ENCODE measurements at regions not wholly inside any gene's neighbourhood (a gene's known extent, or its start where the extent isn't known, plus 50 kb on each side); places are given as distances from the start of the nearest gene placed in this dataset.

GRCh38 chr4:56128213-56128612 lies 179.5 kb downstream of the CEP135 start:
- H4K20me1 ChIP-seq (replicated peaks in 1 of 2; ENCODE audit: control insufficient read depth in 1 of 2, insufficient read depth in 2 of 2, low read length in 2 of 2), result no peaks in the 10 kb centered on the region
- peaks cover 0 to 5% (median 1%) of the 10 kb centered on the region in 4 experiments; a peak in 2 of 7 replicates for H3K4me1 ChIP-seq (replicated peaks in 1 of 4; ENCODE audit: control insufficient read depth in 3 of 4, insufficient read depth in 4 of 4, low read length in 3 of 4)
- H2AK5ac ChIP-seq (ENCODE audit: low read depth, low read length), result no peak overlapping the region
- H3K27ac ChIP-seq (ENCODE audit: low read depth, low read length), result no peak overlapping the region
- H2AFZ ChIP-seq (ENCODE audit: low read length), result no peak overlapping the region
- no peak overlapping the region for H2BK5ac ChIP-seq (ENCODE audit: low read depth, low read length)
- no peaks in the 10 kb centered on the region for H3K27me3 ChIP-seq (replicated peaks in 1 of 4; ENCODE audit: control insufficient read depth in 3 of 4, extremely low read depth in 1 of 4, insufficient read depth in 3 of 4, low read length in 3 of 4)
- no peak overlapping the region for H2BK120ac ChIP-seq (replicated peaks; ENCODE audit: low read depth, low read length)
- H3K4me3 ChIP-seq (ENCODE audit: extremely low read depth in 1 of 4, insufficient read depth in 2 of 4, low read depth in 3 of 4, low read length in 4 of 4), result no peak overlapping the region
- H3K79me2 ChIP-seq (ENCODE audit: control insufficient read depth in 1 of 2, insufficient read depth in 2 of 2, low read length in 2 of 2), result peaks cover 0 to 2% of the 10 kb centered on the region in 2 experiments; a peak in 1 of 4 replicates
- CTCF ChIA-PET (ENCODE audit: partially characterized antibody), result interaction anchor here (0.5 to 2.4 kb wide), 5 partner anchors 9 to 1165 kb away, joined by 3 to 9 read pairs (median 7); no protein-coding TSS in a partner anchor
- no peak overlapping the region for H3K9ac ChIP-seq (replicated peaks in 1 of 4; ENCODE audit: extremely low read depth in 1 of 4, low read depth in 3 of 4, low read length in 3 of 4)
- 87% methylated on average over 2 of the region's 2 CpGs; no CpG with 5 or more reads in 1 of the 2 experiments for WGBS, 2 experiments (ENCODE audit: extremely low coverage in 1 of 2, insufficient coverage in 1 of 2, insufficient read length in 1 of 2, insufficient replicate concordance in 2 of 2, low coverage in 1 of 2, low lambda C conversion rate in 2 of 2, missing lambda C conversion rate in 1 of 2)
- H3K23ac ChIP-seq (ENCODE audit: insufficient read length), result no peak overlapping the region
- no peak overlapping the region for H3K4ac ChIP-seq (replicated peaks; ENCODE audit: insufficient read length, low read depth, low read length)
- H2BK15ac ChIP-seq (ENCODE audit: low read length), result no peak overlapping the region
- no peak overlapping the region for H3K18ac ChIP-seq (ENCODE audit: extremely low read depth, low read length)
- no peaks in the 10 kb centered on the region for H3K36me3 ChIP-seq (ENCODE audit: control insufficient read depth in 2 of 4, insufficient read depth in 4 of 4, low read length in 3 of 4)
- TF ChIP-seq CBX8 (IDR thresholded peaks at IDR 0.05; ENCODE audit: borderline replicate concordance, low read depth, low read length) (no peak), TBP (IDR thresholded peaks at IDR 0.05; ENCODE audit: low read depth, low read length) (no peak), E2F6 (IDR thresholded peaks at IDR 0.05) (no peak), SP4 (IDR thresholded peaks at IDR 0.05; ENCODE audit: low read length) (no peak), JUN (IDR thresholded peaks at IDR 0.05; ENCODE audit: low read depth, low read length) (no peak), BACH1 (IDR thresholded peaks at IDR 0.05; ENCODE audit: low read length) (no peak), SIX5 (IDR thresholded peaks at IDR 0.05; ENCODE audit: low read depth, low read length) (no peak), EZH2 (IDR thresholded peaks at IDR 0.05; ENCODE audit: low read depth, low read length, severe bottlenecking) (no peak)
- no peak overlapping the region for H4K5ac ChIP-seq (ENCODE audit: insufficient read length, low read depth, low read length)
- DNase-seq (ENCODE audit: low read depth in 1 of 2, low spot score in 2 of 2), result no peak
- no peaks in the 10 kb centered on the region for H3K23me2 ChIP-seq (ENCODE audit: low read depth, low read length)
- no peak overlapping the region for H2BK12ac ChIP-seq (ENCODE audit: low read depth, low read length)
- H3K9me3 ChIP-seq (ENCODE audit: insufficient read depth in 2 of 2, low read depth in 1 of 2, low read length in 1 of 2), result no peaks in the 10 kb centered on the region
- no peak for FAIRE-seq
- H3K14ac ChIP-seq (ENCODE audit: insufficient read length), result no peak overlapping the region
- H4K91ac ChIP-seq (replicated peaks; ENCODE audit: insufficient read length, low read length), result no peak overlapping the region
- no peak overlapping the region for H3K56ac ChIP-seq (replicated peaks; ENCODE audit: insufficient read length, low read depth, low read length)
- no peak overlapping the region for H3K4me2 ChIP-seq (ENCODE audit: insufficient read depth in 1 of 2, low read depth in 2 of 2, low read length in 2 of 2)
- no peak overlapping the region for H2BK20ac ChIP-seq (ENCODE audit: low read length)
- POLR2A ChIA-PET (ENCODE audit: partially characterized antibody), result no interaction called here
- H3K79me1 ChIP-seq (ENCODE audit: low read depth, low read length), result peaks cover 5% of the 10 kb centered on the region; the same call in 1 of the 2 replicates
- H4K8ac ChIP-seq (ENCODE audit: extremely low read depth, insufficient read depth, low read length), result no peak overlapping the region
